ENCODE measurements at regions not wholly inside any gene's neighbourhood (a gene's known extent, or its start where the extent isn't known, plus 50 kb on each side); places are given as distances from the start of the nearest gene placed in this dataset.

DNA sequence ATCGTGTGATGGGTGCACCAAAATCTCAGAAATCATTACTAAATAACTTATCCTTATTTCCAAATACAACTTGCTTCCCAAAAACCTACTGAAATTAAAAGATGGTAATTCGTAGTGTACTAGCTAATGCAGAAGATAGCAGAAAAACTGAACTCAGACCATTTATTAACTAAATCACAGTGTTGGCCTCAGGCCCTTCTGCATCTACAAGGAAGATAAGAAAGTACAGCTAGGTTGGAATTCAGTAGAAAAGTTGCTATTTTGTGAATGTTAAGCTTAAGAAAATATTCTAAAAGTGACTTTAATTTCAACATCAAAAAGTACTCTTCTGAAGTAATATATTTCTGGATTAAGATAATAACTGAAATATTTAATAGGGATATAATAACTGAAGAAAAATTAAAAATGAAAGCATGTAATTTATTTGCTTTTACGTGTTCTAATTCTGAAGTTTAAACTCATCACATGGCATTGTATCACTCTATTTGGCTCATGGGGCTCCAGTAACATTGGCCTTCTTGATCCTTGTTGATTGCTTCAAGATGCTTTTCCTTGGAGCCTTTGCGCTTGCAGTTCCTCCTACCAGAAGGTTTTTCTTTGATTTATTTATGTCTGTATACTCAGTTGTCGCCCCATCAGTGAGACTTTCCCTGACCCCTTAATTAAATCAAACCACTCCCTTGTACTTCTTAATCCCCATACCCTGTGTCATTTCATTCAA, 847.9 kb upstream of the ANO3 start:
- CTCF ChIA-PET: no interaction called here
- H3K27me3 ChIP-seq (ENCODE audit: insufficient read depth, low read length): no peaks in the 10 kb centered on the region
- H3K27ac ChIP-seq (ENCODE audit: low read depth, low read length): no peak overlapping the region
- no peaks in the 10 kb centered on the region for H3K4me1 ChIP-seq (ENCODE audit: control insufficient read depth in 1 of 2, insufficient read depth in 2 of 2, low read length in 2 of 2)
- no peak overlapping the region for H2AFZ ChIP-seq (ENCODE audit: low read depth, low read length, poor library complexity, severe bottlenecking)
- H3K9me2 ChIP-seq (ENCODE audit: insufficient read depth): no peaks in the 10 kb centered on the region
- DNase-seq (ENCODE audit: low read depth, low spot score) (no peak), ATAC-seq (no peak)
- RAD21 ChIA-PET (ENCODE audit: low non-redundant PET in 1 of 2, low total read pairs in 2 of 2, uncharacterized antibody in 2 of 2, unreplicated experiment in 2 of 2): no interaction called here
- POLR2A ChIA-PET: no interaction called here
- intact Hi-C loops (cut with micrococcal nuclease): no loop called here
- H3K9ac ChIP-seq (ENCODE audit: low read length): no peak overlapping the region
- H3K36me3 ChIP-seq (ENCODE audit: control insufficient read depth in 1 of 2, insufficient read depth in 2 of 2, low read length in 2 of 2): no peaks in the 10 kb centered on the region
- TF ChIP-seq, protein P1, sequence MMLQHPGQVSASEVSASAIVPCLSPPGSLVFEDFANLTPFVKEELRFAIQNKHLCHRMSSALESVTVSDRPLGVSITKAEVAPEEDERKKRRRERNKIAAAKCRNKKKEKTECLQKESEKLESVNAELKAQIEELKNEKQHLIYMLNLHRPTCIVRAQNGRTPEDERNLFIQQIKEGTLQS (IDR thresholded peaks at IDR 0.05): no peak
- TF ChIP-seq EZH2 (IDR thresholded peaks at IDR 0.05) (no peak), ELF1 (IDR thresholded peaks at IDR 0.05; ENCODE audit: borderline replicate concordance, low read depth) (no peak), SP1 (IDR thresholded peaks at IDR 0.05; ENCODE audit: low read depth) (no peak), REST (IDR thresholded peaks at IDR 0.05; ENCODE audit: low read depth) (no peak), ZFX (IDR thresholded peaks at IDR 0.05) (no peak), TCF7L2 (IDR thresholded peaks at IDR 0.05; ENCODE audit: borderline replicate concordance, extremely low read depth, insufficient read depth, insufficient read length) (no peak), JUND (IDR thresholded peaks at IDR 0.05) (no peak), EGR1 (IDR thresholded peaks at IDR 0.05; ENCODE audit: low read depth) (no peak), CBX3 (IDR thresholded peaks at IDR 0.05; ENCODE audit: low read depth) (no peak), SRF (IDR thresholded peaks at IDR 0.05; ENCODE audit: low read depth) (no peak), POLR2A (IDR thresholded peaks at IDR 0.05; ENCODE audit: borderline replicate concordance, extremely low read depth, insufficient read depth, insufficient read length) (no peak), SIN3A (IDR thresholded peaks at IDR 0.05; ENCODE audit: low read depth) (no peak), YY1 (IDR thresholded peaks at IDR 0.05; ENCODE audit: extremely low read depth, insufficient replicate concordance, low read depth, low read length) (no peak)
- TF ChIP-seq, protein P2, sequence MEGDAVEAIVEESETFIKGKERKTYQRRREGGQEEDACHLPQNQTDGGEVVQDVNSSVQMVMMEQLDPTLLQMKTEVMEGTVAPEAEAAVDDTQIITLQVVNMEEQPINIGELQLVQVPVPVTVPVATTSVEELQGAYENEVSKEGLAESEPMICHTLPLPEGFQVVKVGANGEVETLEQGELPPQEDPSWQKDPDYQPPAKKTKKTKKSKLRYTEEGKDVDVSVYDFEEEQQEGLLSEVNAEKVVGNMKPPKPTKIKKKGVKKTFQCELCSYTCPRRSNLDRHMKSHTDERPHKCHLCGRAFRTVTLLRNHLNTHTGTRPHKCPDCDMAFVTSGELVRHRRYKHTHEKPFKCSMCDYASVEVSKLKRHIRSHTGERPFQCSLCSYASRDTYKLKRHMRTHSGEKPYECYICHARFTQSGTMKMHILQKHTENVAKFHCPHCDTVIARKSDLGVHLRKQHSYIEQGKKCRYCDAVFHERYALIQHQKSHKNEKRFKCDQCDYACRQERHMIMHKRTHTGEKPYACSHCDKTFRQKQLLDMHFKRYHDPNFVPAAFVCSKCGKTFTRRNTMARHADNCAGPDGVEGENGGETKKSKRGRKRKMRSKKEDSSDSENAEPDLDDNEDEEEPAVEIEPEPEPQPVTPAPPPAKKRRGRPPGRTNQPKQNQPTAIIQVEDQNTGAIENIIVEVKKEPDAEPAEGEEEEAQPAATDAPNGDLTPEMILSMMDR (IDR thresholded peaks at IDR 0.05 in 2 of 3, conservative IDR thresholded peaks at IDR 0.05 in 1 of 3; ENCODE audit: borderline replicate concordance in 1 of 3, insufficient read depth in 1 of 3, low read depth in 2 of 3, low read length in 2 of 3): no peak
- no peaks in the 10 kb centered on the region for H3K79me2 ChIP-seq (ENCODE audit: insufficient read depth, low read length)
- BruUV-seq (replicated peaks): no TSS peak
- H3K9me3 ChIP-seq (ENCODE audit: control insufficient read depth in 1 of 2, insufficient read depth in 1 of 2, low read depth in 1 of 2, low read length in 2 of 2): peaks cover 4 to 8% of the 10 kb centered on the region in 2 experiments; a peak in 2 of 4 replicates
- H4K20me1 ChIP-seq (ENCODE audit: insufficient read depth): no peaks in the 10 kb centered on the region
- H3K4me3 ChIP-seq (replicated peaks in 1 of 2; ENCODE audit: low read depth in 1 of 2, low read length in 2 of 2): no peak overlapping the region
- H3K4me2 ChIP-seq (ENCODE audit: low read length): no peak overlapping the region

Data from HCT116 (cell line).